ENCODE measurements at regions not wholly inside any gene's neighbourhood (a gene's known extent, or its start where the extent isn't known, plus 50 kb on each side); places are given as distances from the start of the nearest gene placed in this dataset.

GRCh38 chr5:162484986-162485385 is 417.4 kb downstream of the GABRG2 start:
- ChIA-PET POLR2A (no interaction called here), CTCF (interaction anchor here (1.3 kb wide), 1 partner anchor 13 kb away, joined by 3 read pairs; no protein-coding TSS in a partner anchor)
- DNase-seq (ENCODE audit: extremely low spot score) = no peak
- TF ChIP-seq, protein P1, sequence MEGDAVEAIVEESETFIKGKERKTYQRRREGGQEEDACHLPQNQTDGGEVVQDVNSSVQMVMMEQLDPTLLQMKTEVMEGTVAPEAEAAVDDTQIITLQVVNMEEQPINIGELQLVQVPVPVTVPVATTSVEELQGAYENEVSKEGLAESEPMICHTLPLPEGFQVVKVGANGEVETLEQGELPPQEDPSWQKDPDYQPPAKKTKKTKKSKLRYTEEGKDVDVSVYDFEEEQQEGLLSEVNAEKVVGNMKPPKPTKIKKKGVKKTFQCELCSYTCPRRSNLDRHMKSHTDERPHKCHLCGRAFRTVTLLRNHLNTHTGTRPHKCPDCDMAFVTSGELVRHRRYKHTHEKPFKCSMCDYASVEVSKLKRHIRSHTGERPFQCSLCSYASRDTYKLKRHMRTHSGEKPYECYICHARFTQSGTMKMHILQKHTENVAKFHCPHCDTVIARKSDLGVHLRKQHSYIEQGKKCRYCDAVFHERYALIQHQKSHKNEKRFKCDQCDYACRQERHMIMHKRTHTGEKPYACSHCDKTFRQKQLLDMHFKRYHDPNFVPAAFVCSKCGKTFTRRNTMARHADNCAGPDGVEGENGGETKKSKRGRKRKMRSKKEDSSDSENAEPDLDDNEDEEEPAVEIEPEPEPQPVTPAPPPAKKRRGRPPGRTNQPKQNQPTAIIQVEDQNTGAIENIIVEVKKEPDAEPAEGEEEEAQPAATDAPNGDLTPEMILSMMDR (IDR thresholded peaks at IDR 0.05; ENCODE audit: control extremely low read depth, extremely low read depth, low read depth, missing control alignments) = no peak

- POLR2A ChIA-PET = no interaction called here
- TF ChIP-seq, protein P1 (IDR thresholded peaks at IDR 0.05; ENCODE audit: control extremely low read depth, extremely low read depth, low read depth, missing control alignments) = no peak
- no peak for DNase-seq (ENCODE audit: extremely low spot score)
- CTCF ChIA-PET = interaction anchor here (1.3 kb wide), 1 partner anchor 13 kb away, joined by 3 read pairs; no protein-coding TSS in a partner anchor
Measured at GRCh38 chr5:162485666-162486292, 418.2 kb downstream of the GABRG2 start.

- ChIA-PET CTCF (no interaction called here), POLR2A (no interaction called here)
- DNase-seq (ENCODE audit: extremely low spot score) = no peak
- TF ChIP-seq, protein P1 (IDR thresholded peaks at IDR 0.05; ENCODE audit: control extremely low read depth, extremely low read depth, low read depth, missing control alignments) = no peak
Measured at GRCh38 chr5:162487528-162488525, 420.3 kb downstream of the GABRG2 start.

DNA sequence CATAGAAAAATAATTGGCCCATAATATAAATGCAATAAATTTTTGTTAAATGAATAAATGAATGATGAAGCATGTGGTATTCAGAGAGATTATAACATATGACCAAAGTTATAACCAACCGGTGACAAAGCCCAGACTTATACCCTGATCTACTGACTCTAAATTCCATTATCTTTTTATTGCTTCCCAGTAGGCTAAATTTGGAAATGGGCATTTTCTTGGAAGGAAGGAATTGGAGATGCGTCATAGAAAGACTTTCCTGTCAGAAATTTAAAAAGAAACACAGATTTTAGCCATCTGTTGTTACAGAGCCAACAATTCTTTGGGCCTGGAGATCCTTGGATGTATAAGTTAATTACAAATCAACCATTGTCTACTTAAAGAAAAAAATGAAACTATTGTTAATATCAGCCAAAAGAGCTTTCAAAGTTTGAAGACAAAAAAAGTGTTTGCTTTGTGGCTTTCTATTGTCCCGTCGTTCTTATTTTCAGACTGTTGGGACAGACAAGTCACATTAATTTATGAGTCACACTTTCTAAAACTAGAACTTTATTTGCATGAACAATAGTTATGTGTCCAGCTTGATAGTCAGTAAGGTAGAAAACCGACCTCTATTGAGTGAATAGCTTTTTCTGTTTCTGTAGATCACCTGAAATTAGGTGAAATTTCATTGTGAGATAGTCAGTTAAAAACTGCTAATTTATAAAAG is 428.7 kb downstream of the GABRG2 start:
- TF ChIP-seq, protein P1 (IDR thresholded peaks at IDR 0.05; ENCODE audit: control extremely low read depth, extremely low read depth, low read depth, missing control alignments) = no peak
- POLR2A ChIA-PET = no interaction called here
- CTCF ChIA-PET = interaction anchor here (1.0 kb wide), 1 partner anchor 12 kb away, joined by 3 read pairs; no protein-coding TSS in a partner anchor
- no peak for DNase-seq (ENCODE audit: extremely low spot score)

DNA sequence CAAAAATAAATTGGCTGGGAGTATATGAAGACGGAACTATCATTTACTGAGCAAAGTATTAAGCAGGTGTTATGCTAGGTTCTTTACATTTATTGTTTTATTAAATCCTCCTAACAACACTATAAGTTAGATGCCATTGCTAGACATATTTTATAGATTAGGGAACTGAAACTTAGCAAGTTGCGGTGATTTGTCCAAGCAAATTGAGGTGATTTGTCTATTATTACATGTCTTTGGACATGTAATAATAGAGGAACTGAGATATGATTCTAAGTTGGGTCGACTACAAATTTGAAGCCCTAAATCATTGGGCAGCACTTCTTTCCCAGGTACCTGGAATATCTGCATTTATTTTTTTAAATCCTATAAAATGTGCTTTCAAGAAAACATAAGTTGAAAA is 429.9 kb downstream of the GABRG2 start:
- ChIA-PET CTCF (no interaction called here), POLR2A (no interaction called here)
- DNase-seq (ENCODE audit: extremely low spot score) = no peak
- TF ChIP-seq, protein P1 (IDR thresholded peaks at IDR 0.05; ENCODE audit: control extremely low read depth, extremely low read depth, low read depth, missing control alignments) = no peak

DNA sequence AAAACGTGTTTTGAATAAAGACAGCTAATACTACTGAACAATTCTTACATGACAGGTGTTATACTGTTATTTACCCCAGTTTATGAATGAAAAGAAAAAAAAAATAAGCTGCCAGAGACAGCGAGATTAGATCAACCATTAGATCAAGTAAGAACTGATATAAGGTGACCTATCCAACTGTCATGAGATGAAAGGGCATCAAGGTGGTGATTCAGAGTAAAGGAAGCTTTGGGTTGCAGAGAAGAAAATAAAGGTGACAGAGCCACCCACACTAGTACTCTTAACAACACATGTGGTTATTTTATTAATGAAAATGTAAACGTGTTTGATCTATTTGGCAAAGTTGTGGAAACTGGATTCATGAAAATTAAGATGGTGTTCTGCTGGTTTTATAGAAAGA is 435.2 kb downstream of the GABRG2 start:
- TF ChIP-seq, protein P1 (IDR thresholded peaks at IDR 0.05; ENCODE audit: control extremely low read depth, extremely low read depth, low read depth, missing control alignments) = no peak
- POLR2A ChIA-PET = no interaction called here

More for the DNA sequence above, 435.2 kb downstream of the GABRG2 start:
- CTCF ChIA-PET = no interaction called here
- DNase-seq (ENCODE audit: extremely low spot score) = no peak
